ENCODE measurements at regions not wholly inside any gene's neighbourhood (a gene's known extent, or its start where the extent isn't known, plus 50 kb on each side); places are given as distances from the start of the nearest gene placed in this dataset.

GRCh38 chr18:37658894-37659293 is 93.3 kb upstream of the CELF4 start:
- no peak for DNase-seq (ENCODE audit: low read depth, low spot score)
- no peak overlapping the region for H3K27ac ChIP-seq

- DNase-seq (ENCODE audit: low read depth, low spot score), result no peak
- no peak overlapping the region for H3K27ac ChIP-seq
Measured at GRCh38 chr18:37657493-37657892, 91.9 kb upstream of the CELF4 start.

DNA sequence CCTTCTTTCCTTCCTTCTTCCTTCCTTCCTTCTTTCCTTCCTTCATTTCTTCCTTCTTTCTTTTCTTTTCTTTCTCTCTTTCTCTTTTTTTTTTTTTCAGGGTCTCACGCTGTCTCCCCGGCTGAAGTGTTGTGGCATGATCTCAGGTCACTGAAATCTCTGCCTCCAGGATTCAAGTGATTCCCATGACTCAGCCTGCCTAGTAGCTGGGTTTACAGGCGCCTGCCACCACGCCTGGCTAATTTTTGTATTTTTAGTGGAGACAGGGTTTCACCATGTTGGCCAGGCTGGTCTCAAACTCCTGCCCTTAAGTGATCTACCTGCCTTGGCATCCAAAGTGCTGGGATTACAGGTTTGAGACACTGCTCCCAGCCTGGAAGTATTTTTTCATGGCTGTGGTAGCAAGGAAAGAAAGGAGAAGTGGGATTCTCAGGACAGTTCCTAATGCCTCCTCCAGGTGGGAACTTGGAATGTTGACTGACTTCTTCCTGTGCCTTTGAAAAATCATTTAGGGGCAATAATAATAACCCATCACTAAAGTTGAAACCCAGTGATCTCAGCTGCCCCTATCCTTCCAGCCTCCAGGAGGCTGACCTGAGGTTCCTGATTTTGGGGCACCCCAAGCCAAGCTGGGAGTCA is 89.3 kb upstream of the CELF4 start:
- no peak overlapping the region for H3K27ac ChIP-seq
- no peak for DNase-seq (ENCODE audit: low read depth, low spot score)

- no peak for DNase-seq (ENCODE audit: low read depth, low spot score)
Measured at GRCh38 chr18:37654034-37654433, 88.4 kb upstream of the CELF4 start.

DNA sequence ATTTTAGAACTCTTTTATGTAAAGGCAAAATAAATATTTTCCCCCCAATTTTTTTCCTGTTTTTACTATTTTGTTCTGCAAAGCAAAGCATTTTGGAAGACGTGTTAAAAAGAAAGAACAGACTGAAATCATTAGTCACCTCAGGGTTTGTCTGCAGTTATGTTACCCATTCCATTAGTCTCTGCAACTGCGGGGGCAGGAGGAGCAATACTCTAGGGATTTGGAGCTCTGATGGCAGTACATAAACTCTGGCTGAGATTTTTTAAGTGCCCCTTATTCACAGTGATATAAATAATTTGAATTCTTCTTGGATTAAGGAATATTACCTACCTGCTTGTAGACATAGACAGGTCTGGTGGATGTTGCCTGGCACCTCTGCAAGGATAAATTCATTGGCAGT is 88.0 kb upstream of the CELF4 start:
- DNase-seq (ENCODE audit: low read depth, low spot score), result no peak
- H3K27ac ChIP-seq, result no peak overlapping the region

More at GRCh38 chr18:37654034-37654433, 88.4 kb upstream of the CELF4 start:
- no peak overlapping the region for H3K27ac ChIP-seq

DNA sequence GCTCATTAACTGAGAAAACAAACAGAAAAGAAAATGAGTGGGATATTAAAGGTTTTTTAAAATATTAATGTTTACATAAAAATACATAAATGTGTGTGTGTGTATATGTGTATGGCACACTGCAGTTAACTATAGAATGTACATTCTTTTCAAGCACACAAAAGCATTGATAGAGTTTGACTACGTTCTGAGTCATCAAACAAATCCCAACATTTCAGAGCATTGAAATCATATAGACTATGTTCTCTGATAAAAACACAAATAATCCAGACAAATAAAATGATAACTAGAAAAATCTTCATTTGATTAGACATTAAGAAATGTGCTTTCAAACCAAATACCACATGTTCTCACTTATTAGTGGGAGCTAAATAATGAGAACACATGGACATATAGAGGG is 84.3 kb upstream of the CELF4 start:
- DNase-seq (ENCODE audit: low read depth, low spot score), result no peak
- H3K27ac ChIP-seq, result peak overlapping the region; percentile 1

DNA sequence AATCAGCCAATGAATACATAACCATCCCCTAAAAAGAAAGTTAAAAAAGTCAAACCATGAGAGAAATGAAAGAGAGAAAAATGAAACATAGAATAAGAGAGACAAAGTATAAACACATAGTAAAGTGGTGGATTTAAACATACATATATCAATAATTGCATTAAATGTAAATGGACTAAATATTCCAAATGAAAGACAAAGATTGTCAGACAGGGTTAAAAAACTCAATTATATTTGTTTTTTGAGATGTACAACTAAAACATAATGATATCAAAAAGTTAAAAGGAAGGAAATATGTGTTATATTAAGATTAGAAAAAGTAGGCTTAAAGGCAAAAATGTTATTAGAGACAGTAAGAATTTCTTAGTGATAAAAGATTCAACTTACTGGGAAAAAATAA is 83.8 kb upstream of the CELF4 start:
- no peak for DNase-seq (ENCODE audit: low read depth, low spot score)
- no peak overlapping the region for H3K27ac ChIP-seq

- peak; percentile 40 for DNase-seq (ENCODE audit: low read depth, low spot score)
- no peak overlapping the region for H3K27ac ChIP-seq
Measured at GRCh38 chr18:37641573-37641972, 76.0 kb upstream of the CELF4 start.

DNA sequence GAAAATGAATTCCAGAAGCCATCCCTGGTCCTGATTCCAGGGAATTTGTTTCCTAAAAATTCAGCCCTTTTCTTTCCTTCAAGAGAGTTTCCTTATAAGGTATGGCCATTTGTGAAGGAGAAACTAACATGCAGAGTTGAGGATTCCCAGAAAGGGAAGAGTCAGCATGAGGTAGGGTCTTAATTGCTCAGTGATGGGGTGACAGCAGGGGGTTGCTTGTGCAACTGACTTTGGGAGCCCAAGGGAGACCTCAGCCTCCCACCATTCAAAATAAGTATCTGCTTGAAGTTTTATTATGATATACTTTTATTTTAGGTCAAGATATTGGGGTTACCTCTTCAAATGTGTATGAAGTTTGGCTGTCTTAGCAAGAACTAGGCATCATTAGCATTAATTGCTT is 74.9 kb upstream of the CELF4 start:
- no peak overlapping the region for H3K27ac ChIP-seq
- no peak for DNase-seq (ENCODE audit: low read depth, low spot score)

DNA sequence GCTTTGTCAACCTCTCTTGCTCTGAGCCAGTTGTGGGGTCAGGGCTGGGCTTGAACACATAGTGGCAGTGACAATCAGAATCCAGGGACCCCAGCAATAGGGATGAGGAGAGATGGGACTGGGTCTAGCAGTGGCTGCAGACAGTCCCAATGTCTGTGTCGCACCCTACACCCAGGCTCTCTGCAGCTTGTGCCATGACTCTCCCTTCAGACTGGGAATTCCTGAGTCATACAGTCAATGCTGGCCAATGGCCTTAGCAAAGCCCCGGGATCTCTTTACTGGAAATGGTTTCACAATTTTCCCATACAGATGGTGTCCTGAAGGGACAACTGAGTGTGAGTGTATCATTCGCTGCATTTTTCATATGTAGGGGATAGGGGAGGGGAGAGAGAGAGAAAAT is 74.2 kb upstream of the CELF4 start:
- no peak for DNase-seq (ENCODE audit: low read depth, low spot score)
- no peak overlapping the region for H3K27ac ChIP-seq

GRCh38 chr18:37637478-37637850 is 71.9 kb upstream of the CELF4 start:
- no peak for DNase-seq (ENCODE audit: low read depth, low spot score)
- H3K27ac ChIP-seq, result no peak overlapping the region

- no peak overlapping the region for H3K27ac ChIP-seq
- no peak for DNase-seq (ENCODE audit: low read depth, low spot score)
Measured at GRCh38 chr18:37636831-37637477, 71.4 kb upstream of the CELF4 start.

GRCh38 chr18:37634516-37634915 is 68.9 kb upstream of the CELF4 start:
- no peak overlapping the region for H3K27ac ChIP-seq
- no peak for DNase-seq (ENCODE audit: low read depth, low spot score)

DNA sequence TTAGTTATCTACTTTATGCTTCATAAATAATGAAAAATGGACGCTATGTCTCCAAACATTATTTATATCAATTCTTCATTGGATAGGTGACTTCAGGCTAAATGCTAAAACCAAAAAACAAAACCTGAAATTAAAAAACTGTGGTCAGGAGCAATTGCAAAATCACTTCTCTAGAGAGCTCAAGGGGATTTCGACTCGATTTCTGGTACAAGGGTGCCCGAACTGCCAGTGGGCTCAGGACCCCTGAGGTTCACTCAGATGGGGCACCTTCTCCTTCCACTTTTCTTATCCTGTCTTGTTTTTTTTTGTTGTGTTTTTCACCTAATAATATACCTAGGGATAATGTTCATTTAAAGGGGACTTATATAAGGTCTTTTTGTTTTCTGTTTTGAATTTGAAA is 65.8 kb upstream of the CELF4 start:
- no peak for DNase-seq (ENCODE audit: low read depth, low spot score)
- H3K27ac ChIP-seq, result no peak overlapping the region

DNA sequence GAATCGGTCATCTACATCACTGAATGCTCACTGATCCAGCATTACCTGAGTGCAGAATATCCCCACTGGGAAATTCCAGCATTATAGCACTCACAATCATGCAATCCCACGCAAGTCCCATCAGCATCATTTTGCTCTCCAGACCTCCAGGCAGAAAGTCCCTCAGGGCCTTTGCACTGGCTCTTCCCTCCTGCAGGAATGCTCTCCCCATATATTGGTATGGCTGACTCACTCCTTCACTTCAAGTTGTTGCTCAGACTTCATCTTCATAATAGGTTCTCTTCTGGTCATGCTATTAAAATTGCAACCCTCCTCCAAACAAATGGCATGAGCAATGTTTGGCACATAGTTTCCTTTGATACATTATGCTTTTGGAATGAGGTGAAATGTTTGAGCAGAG is 64.7 kb upstream of the CELF4 start:
- H3K27ac ChIP-seq, result no peak overlapping the region

DNA sequence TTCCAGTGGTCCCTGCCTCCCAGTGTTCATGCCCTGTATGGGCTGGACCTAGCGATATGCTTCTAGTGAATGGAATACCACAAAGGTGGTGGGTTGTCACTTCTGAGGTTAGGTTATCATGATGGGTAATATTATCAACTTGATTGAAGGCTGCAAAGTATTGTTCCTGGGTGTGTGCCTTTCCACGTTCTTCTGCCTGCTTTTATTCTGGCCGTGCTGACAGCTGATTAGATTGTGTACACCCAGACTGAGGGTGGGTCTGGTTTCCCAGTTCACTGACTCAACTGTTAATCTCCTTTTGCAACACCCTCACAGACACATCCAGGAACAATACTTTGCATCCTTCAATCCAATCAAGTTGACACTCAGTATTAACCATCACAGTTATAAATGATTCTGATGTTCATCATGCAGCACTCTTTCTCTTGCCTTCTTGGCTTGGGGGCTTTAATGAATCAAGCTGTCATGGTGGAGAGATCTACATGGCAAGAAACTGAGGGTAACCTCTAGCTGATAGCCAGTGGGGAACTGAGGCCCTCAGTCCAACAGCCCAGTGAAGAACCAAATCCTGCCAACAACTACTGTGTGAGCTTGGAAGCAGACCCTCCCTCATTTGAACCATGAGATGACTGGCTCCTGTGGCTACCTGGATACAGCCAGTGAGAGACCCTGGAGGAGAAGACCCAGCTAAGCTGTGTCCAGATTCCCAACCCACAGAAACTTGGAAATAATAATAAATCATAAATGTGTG is 63.0 kb upstream of the CELF4 start:
- no peak overlapping the region for H3K27ac ChIP-seq
- DNase-seq (ENCODE audit: low read depth, low spot score), result no peak

More for the DNA sequence above, 64.7 kb upstream of the CELF4 start:
- no peak for DNase-seq (ENCODE audit: low read depth, low spot score)

DNA sequence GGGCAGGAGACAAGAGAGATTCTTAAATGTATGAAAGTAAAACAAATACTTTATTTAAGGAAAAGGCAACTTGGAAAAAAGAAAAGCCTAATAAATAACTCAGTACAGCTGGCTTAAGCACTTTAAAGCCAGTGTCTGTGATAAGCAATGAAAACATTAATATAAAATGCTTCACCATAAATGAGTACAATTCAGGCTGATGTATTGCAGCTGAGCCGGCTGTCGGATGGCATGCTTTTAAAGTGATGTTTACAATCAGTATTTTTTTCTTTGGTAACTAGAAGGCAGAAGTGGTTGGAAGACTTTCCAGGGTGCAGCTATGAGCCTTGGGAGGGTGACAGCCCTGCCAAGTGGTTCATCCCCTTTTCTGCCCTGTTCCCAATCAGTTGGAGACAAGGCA is 58.7 kb upstream of the CELF4 start:
- no peak overlapping the region for H3K27ac ChIP-seq

DNA sequence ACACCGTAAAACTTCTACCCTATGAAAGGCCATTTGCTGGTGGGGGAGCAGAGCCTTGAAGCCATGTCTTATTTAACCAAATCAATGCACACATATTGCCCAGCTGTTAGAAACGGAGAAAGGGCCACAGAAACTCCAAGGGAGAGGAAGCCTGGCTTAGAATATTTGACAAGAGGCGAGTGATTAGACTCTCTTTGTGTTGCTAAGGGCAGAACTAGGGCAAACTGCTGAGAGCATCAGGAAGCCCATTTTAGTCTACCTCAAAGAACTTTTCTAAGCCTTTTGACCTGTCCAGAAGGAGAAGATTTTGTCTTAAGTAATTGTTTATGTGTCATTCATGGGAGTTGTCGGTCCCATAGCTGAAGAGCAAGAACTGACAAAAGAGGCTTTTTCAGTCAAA is 54.4 kb upstream of the CELF4 start:
- no peak for DNase-seq (ENCODE audit: low read depth, low spot score)
- H3K27ac ChIP-seq, result no peak overlapping the region

More for the DNA sequence above, 58.7 kb upstream of the CELF4 start:
- no peak for DNase-seq (ENCODE audit: low read depth, low spot score)

DNA sequence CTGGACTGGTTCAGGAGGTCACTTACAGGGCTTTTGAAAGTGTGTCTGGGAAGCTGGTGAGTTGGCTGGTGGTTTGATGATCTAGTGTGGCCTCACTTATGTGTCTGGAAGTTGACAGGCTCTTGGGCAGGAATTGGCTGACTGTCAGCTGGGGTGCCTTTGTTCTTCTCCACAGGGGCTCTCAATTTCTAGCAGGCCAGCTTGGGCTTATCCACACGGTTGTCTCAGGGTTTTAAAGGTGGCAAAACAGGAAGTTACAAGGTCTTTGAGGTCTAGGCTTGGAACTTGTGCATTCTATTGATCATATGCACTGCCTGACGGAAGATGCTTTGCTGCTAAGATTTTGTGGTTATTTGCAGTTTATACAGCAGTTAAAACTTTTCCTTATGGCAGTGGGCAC is 52.0 kb upstream of the CELF4 start:
- no peak for DNase-seq (ENCODE audit: low read depth, low spot score)
- H3K27ac ChIP-seq, result no peak overlapping the region
